GM12878 (cell line): ENCODE measurements at regions not wholly inside any gene's neighbourhood (a gene's known extent, or its start where the extent isn't known, plus 50 kb on each side); places are given as distances from the start of the nearest gene placed in this dataset.

Experiments
- ATAC-seq: fragments of 200-7000 bp; cut with Tn5 transposase; 3 replicates; pipeline ENCODE4 v1.9.1; 2020; ENCODE audit warnings: mild to moderate bottlenecking, moderate library complexity
- BruUV-seq: library from RNA; stranded (reverse); fragments of 400-500 nt; replicated peaks from 2 replicates; lab custom pipeline; 2021; lab: Mats Ljungman, UMichigan
- CTCF ChIA-PET: fragments of 300-600 bp; sonication (Branson Sonifier 250); formaldehyde crosslinking; extraction: SDS; loops from one replicate; lab custom pipeline; 2021; ENCODE audit warnings: inconsistent platforms; lab: Yijun Ruan, JAX
- POLR2A ChIA-PET: fragments of 350-600 bp; formaldehyde crosslinking; extraction: SDS; loops from one replicate; lab custom pipeline; 2021; ENCODE audit warnings: inconsistent platforms; lab: Charles Lee
- RAD21 ChIA-PET: fragments of 300-600 bp; sonication (Branson Sonifier 250); formaldehyde crosslinking; loops from one replicate; lab custom pipeline; 2023; ENCODE audit warnings: antibody characterized with exemption; ENCODE audit not compliant: unreplicated experiment; lab: Charles Lee
- SMC1A ChIA-PET: fragments of 300-600 bp; sonication (Branson Sonifier 250); formaldehyde crosslinking; loops from one replicate; lab custom pipeline; 2023; ENCODE audit not compliant: unreplicated experiment, uncharacterized antibody; lab: Charles Lee
- DNase-seq: peaks from one replicate; pipeline ENCODE4 v3.0.0-alpha.2; 2011; ENCODE audit warnings: low read depth, low spot score
- FAIRE-seq: peaks from 3 replicates; lab custom pipeline; 2011; peaks lifted over from hg19 to GRCh38; lab: Jason Lieb, UNC
- H2AFZ ChIP-seq: 2 replicates; pipeline ENCODE4 v1.6.0; 2011; ENCODE audit warnings: low read depth, low read length, control low read depth; ENCODE audit not compliant: control insufficient read depth
- H3K27ac ChIP-seq: 2 replicates; pipeline ENCODE4 v1.5.1; 2011; ENCODE audit warnings: control low read depth; ENCODE audit not compliant: control insufficient read depth, insufficient read depth
- H3K27me3 ChIP-seq, 2 experiments: replicated peaks in 1 of 2; 2 replicates each; pipeline versions ENCODE4 v1.6.0 to v1.6.1; 2011; ENCODE audit warnings: low read length in 1 of 2; ENCODE audit not compliant: control insufficient read depth in 2 of 2, insufficient read depth in 2 of 2
- H3K36me3 ChIP-seq, 2 experiments: 2 replicates each; pipeline ENCODE4 v1.5.1; 2011; ENCODE audit warnings: low read length in 1 of 2; ENCODE audit not compliant: control insufficient read depth in 2 of 2, insufficient read depth in 2 of 2
- H3K4me1 ChIP-seq: 2 replicates; pipeline ENCODE4 v1.6.1; 2011; ENCODE audit warnings: mild to moderate bottlenecking, low read length, moderate library complexity, mixed read lengths; ENCODE audit not compliant: control insufficient read depth, insufficient read depth
- H3K4me2 ChIP-seq: 2 replicates; pipeline ENCODE4 v1.6.0; 2011; ENCODE audit warnings: control low read depth; ENCODE audit not compliant: control insufficient read depth, insufficient read depth
- H3K4me3 ChIP-seq: fragments of 200-600 bp; sonication (generic); 2 replicates; pipeline ENCODE4 v1.5.1; 2016
- H3K79me2 ChIP-seq: 2 replicates; pipeline ENCODE4 v1.6.0; 2011; ENCODE audit warnings: low read length; ENCODE audit not compliant: control insufficient read depth, insufficient read depth
- H3K9ac ChIP-seq: 2 replicates; pipeline ENCODE4 v1.8.0; 2011; ENCODE audit warnings: low read length, control low read depth, mixed read lengths; ENCODE audit not compliant: control insufficient read depth, insufficient read depth
- H3K9me3 ChIP-seq: replicated peaks from 3 replicates; pipeline ENCODE4 v1.5.1; 2011; ENCODE audit warnings: mild to moderate bottlenecking, low read length; ENCODE audit not compliant: control insufficient read depth, insufficient read depth
- H4K20me1 ChIP-seq: 2 replicates; pipeline ENCODE4 v1.6.0; 2011; ENCODE audit not compliant: control insufficient read depth, insufficient read depth
- CHD1 ChIP-seq: IDR thresholded peaks from 2 replicates; pipeline ENCODE4 v1.6.1; 2012; ENCODE audit warnings: low read depth, low read length, improper control_type of control experiment
- CREB1 ChIP-seq: IDR thresholded peaks from 2 replicates; pipeline ENCODE4 v1.6.1; 2012; ENCODE audit warnings: low read depth, mild to moderate bottlenecking, inconsistent platforms
- EP300 ChIP-seq, 2 experiments: fragments of 150-350 bp in 1 of 2; IDR thresholded peaks; 2 replicates each; pipeline ENCODE4 v1.6.1; 2011 to 2012; ENCODE audit warnings: low read depth in 2 of 2, low read length in 2 of 2, borderline replicate concordance in 1 of 2, improper control_type of control experiment in 1 of 2, inconsistent platforms in 1 of 2; ENCODE audit not compliant: control insufficient read depth in 1 of 2
- MEF2B ChIP-seq: fragments of 450-650 bp; IDR thresholded peaks from 2 replicates; pipeline ENCODE4 v1.6.1; 2018; ENCODE audit warnings: mild to moderate bottlenecking, moderate library complexity; ENCODE audit not compliant: partially characterized antibody, poor library complexity, severe bottlenecking
- MXI1 ChIP-seq: fragments of 150-350 bp; IDR thresholded peaks from 2 replicates; pipeline ENCODE4 v1.6.1; 2011; ENCODE audit warnings: low read depth, mild to moderate bottlenecking, inconsistent platforms, low read length, improper control_type of control experiment
- NFIC ChIP-seq: IDR thresholded peaks from 2 replicates; pipeline ENCODE4 v1.6.1; 2012; ENCODE audit warnings: low read depth, mild to moderate bottlenecking, inconsistent platforms, low read length, moderate library complexity
- PKNOX1 ChIP-seq: fragments of 450-650 bp; IDR thresholded peaks from 2 replicates; pipeline ENCODE4 v1.6.1; 2016; ENCODE audit warnings: mild to moderate bottlenecking
- PRDM15 ChIP-seq: fragments of 450-650 bp; formaldehyde crosslinking; IDR thresholded peaks from 2 replicates; pipeline ENCODE4 v1.4.0; 2020; ENCODE audit warnings: mild to moderate bottlenecking, moderate library complexity
- TAF1 ChIP-seq: IDR thresholded peaks from 2 replicates; pipeline ENCODE4 v1.6.1; 2011; ENCODE audit warnings: mild to moderate bottlenecking, low read depth, low read length, borderline replicate concordance
- ZBTB11 ChIP-seq: fragments of 450-650 bp; formaldehyde crosslinking; IDR thresholded peaks from 2 replicates; pipeline ENCODE4 v1.5.0; 2022; ENCODE audit warnings: mild to moderate bottlenecking, missing genetic modification characterization
- ZNF274 ChIP-seq: IDR thresholded peaks from one replicate; pipeline ENCODE4 v1.8.0; 2011; ENCODE audit not compliant: insufficient read length, insufficient read depth
- WGBS: methylation state at CpG from one replicate; pipeline ENCODE4 v1.1.6; 2016; ENCODE audit warnings: low lambda C conversion rate; ENCODE audit not compliant: insufficient replicate concordance, insufficient coverage; ENCODE audit errors: missing lambda C conversion rate; 5-methylcytosine and 5-hydroxymethylcytosine counted together
- in situ Hi-C: fragments of 300-500 bp; cut with MboI; formaldehyde crosslinking; loops from 9 replicates; pipeline ENCODE4 v1.14.3; 2018; ENCODE audit warnings: mixed read lengths
- intact Hi-C: fragments of 100-400 bp; cut with micrococcal nuclease; formaldehyde crosslinking; loops from one replicate; pipeline ENCODE4 v1.14.2; 2022; ENCODE audit not compliant: unreplicated experiment
- TF ChIP-seq, protein P1 (sequence below): IDR thresholded peaks from 2 replicates; pipeline ENCODE4 v1.6.1; 2012; ENCODE audit warnings: low read depth, low read length, improper control_type of control experiment

DNA sequence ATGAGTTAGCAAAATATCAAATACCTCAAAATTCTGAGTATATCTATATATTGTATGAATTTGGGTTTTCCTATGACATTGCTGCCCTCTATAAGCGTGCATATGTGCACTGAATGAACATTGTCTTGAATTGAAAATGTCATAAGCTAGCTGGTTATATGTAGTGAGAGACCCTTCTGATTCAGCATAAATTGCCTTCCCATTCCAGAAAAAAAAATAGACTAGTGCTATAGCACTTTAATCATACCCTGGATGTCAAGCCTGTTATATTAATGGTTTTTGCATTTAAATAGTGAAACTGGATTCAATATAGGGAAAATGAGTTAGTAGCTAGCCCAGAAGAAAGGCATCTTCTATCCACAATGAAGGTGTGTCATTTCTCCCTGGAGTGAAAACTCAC lies 265.1 kb downstream of the TUSC7 start:
- WGBS, result 35% methylated on average over 1 of the region's 1 CpG
- DNase-seq (no peak), FAIRE-seq (no peak), ATAC-seq (no peak)
- H3K27ac ChIP-seq, result no peak overlapping the region
- ChIA-PET CTCF (no interaction called here), RAD21 (no interaction called here), POLR2A (no interaction called here), SMC1A (interaction anchor here (0.5 kb wide), 1 partner anchor 170 kb away, joined by 3 read pairs; no protein-coding TSS in a partner anchor)
- no peak overlapping the region for H3K4me2 ChIP-seq
- in situ Hi-C loops, result no loop called here
- no peaks in the 10 kb centered on the region for H3K27me3 ChIP-seq
- no peaks in the 10 kb centered on the region for H3K4me1 ChIP-seq
- no peaks in the 10 kb centered on the region for H3K36me3 ChIP-seq
- no peaks in the 10 kb centered on the region for H3K79me2 ChIP-seq
- no peak overlapping the region for H3K9ac ChIP-seq
- H3K9me3 ChIP-seq, result no peaks in the 10 kb centered on the region
- BruUV-seq, result no TSS peak
- H3K4me3 ChIP-seq, result no peak overlapping the region
- intact Hi-C loops, result no loop called here
- H4K20me1 ChIP-seq, result no peaks in the 10 kb centered on the region
- no peak overlapping the region for H2AFZ ChIP-seq
- TF ChIP-seq NFIC (no peak), PKNOX1 (no peak), TAF1 (no peak), CREB1 (no peak), MEF2B (no peak), PRDM15 (CRISPR knock-in tag) (no peak), ZNF274 (no peak), ZBTB11 (no peak), EP300 (IDR thresholded peaks at IDR 0.05; ENCODE audit: borderline replicate concordance in 1 of 2, control insufficient read depth in 1 of 2, low read depth in 2 of 2, low read length in 2 of 2) (no peak), CHD1 (no peak), MXI1 (no peak)
- TF ChIP-seq, protein P1, sequence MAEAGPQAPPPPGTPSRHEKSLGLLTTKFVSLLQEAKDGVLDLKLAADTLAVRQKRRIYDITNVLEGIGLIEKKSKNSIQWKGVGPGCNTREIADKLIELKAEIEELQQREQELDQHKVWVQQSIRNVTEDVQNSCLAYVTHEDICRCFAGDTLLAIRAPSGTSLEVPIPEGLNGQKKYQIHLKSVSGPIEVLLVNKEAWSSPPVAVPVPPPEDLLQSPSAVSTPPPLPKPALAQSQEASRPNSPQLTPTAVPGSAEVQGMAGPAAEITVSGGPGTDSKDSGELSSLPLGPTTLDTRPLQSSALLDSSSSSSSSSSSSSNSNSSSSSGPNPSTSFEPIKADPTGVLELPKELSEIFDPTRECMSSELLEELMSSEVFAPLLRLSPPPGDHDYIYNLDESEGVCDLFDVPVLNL, result no peak
